MM.1S (cell line): ENCODE measurements at regions not wholly inside any gene's neighbourhood (a gene's known extent, or its start where the extent isn't known, plus 50 kb on each side); places are given as distances from the start of the nearest gene placed in this dataset.

Source experiments
- DNase-seq: peaks from one replicate; pipeline ENCODE4 v3.0.0-alpha.2; 2015
- H2AFZ ChIP-seq: fragments of 300-600 bp; sonication (generic); 2 replicates; pipeline ENCODE4 v1.6.0; 2016; ENCODE audit warnings: antibody characterized with exemption, low read length
- H3F3A ChIP-seq: fragments of 300-600 bp; sonication (generic); 2 replicates; pipeline ENCODE4 v1.6.1; 2016; ENCODE audit warnings: mild to moderate bottlenecking, antibody characterized with exemption, low read length, moderate library complexity, mixed read lengths; ENCODE audit not compliant: insufficient read depth
- H3K27ac ChIP-seq: fragments of 300-600 bp; sonication (generic); 2 replicates; pipeline ENCODE4 v1.5.1; 2016; ENCODE audit warnings: mild to moderate bottlenecking, low read length
- H3K27me3 ChIP-seq: fragments of 300-600 bp; sonication (generic); replicated peaks from 2 replicates; pipeline ENCODE4 v1.6.0; 2016; ENCODE audit warnings: low read length; ENCODE audit not compliant: insufficient read depth
- H3K36me3 ChIP-seq: fragments of 300-600 bp; sonication (generic); replicated peaks from 2 replicates; pipeline ENCODE4 v1.6.1; 2016; ENCODE audit warnings: mild to moderate bottlenecking, low read length, mixed read lengths; ENCODE audit not compliant: insufficient read depth
- H3K4me1 ChIP-seq: fragments of 300-600 bp; sonication (generic); 2 replicates; pipeline ENCODE4 v1.6.1; 2016; ENCODE audit warnings: low read length, mixed read lengths
- H3K4me2 ChIP-seq: fragments of 300-600 bp; sonication (generic); 2 replicates; pipeline ENCODE4 v1.6.0; 2016; ENCODE audit warnings: low read depth, low read length
- H3K4me3 ChIP-seq: fragments of 300-600 bp; sonication (generic); 2 replicates; pipeline ENCODE4 v1.5.1; 2016; ENCODE audit warnings: low read length, mixed read lengths
- H3K79me2 ChIP-seq: fragments of 300-600 bp; sonication (generic); 2 replicates; pipeline ENCODE4 v1.6.1; 2016; ENCODE audit warnings: mixed run types, low read length, mixed read lengths
- H3K9ac ChIP-seq: fragments of 300-600 bp; sonication (generic); 2 replicates; pipeline ENCODE4 v1.6.1; 2016; ENCODE audit warnings: low read length, mixed read lengths
- H3K9me2 ChIP-seq: fragments of 300-600 bp; sonication (generic); replicated peaks from 2 replicates; pipeline ENCODE4 v1.6.1; 2016; ENCODE audit warnings: mild to moderate bottlenecking, low read length, mixed read lengths; ENCODE audit not compliant: insufficient read depth
- H3K9me3 ChIP-seq: fragments of 300-600 bp; sonication (generic); replicated peaks from 2 replicates; pipeline ENCODE4 v1.6.1; 2016; ENCODE audit warnings: mild to moderate bottlenecking, low read length, mixed read lengths; ENCODE audit not compliant: insufficient read depth
- H4K20me1 ChIP-seq: fragments of 300-600 bp; sonication (generic); 2 replicates; pipeline ENCODE4 v1.6.1; 2016; ENCODE audit warnings: mild to moderate bottlenecking, low read length, moderate library complexity, mixed read lengths; ENCODE audit not compliant: insufficient read depth
- CTCF ChIP-seq: fragments of 300-600 bp; sonication (generic); IDR thresholded peaks from 2 replicates; pipeline ENCODE4 v1.5.1; 2016; ENCODE audit warnings: antibody characterized with exemption, low read length, mixed read lengths
- EZH2 ChIP-seq: fragments of 300-600 bp; sonication (generic); optimal IDR thresholded peaks from 2 replicates; pipeline ENCODE3; 2017; ENCODE audit warnings: low read depth, mild to moderate bottlenecking, antibody characterized with exemption, low read length, mixed read lengths
- EZH2phosphoT487 ChIP-seq: fragments of 300-600 bp; sonication (generic); IDR thresholded peaks from 2 replicates; pipeline ENCODE4 v1.6.1; 2018; ENCODE audit warnings: antibody characterized with exemption, low read length

GRCh38 chr2:118246726-118247125 is 158.5 kb downstream of the INSIG2 start:
- Histone ChIP-seq H3K27ac (no peak overlapping the region), H3K79me2 (no peaks in the 10 kb centered on the region), H3F3A (no peaks in the 10 kb centered on the region), H4K20me1 (no peaks in the 10 kb centered on the region), H3K4me3 (no peak overlapping the region), H3K9ac (no peak overlapping the region), H3K36me3 (no peaks in the 10 kb centered on the region), H3K27me3 (no peaks in the 10 kb centered on the region), H3K4me1 (no peaks in the 10 kb centered on the region), H3K9me2 (no peaks in the 10 kb centered on the region), H3K9me3 (no peaks in the 10 kb centered on the region), H2AFZ (no peak overlapping the region), H3K4me2 (no peak overlapping the region)
- DNase-seq, result no peak
- TF ChIP-seq CTCF (no peak), EZH2phosphoT487 (no peak), EZH2 (no peak)

- H3K9ac ChIP-seq, result no peak overlapping the region
- H3K27ac ChIP-seq, result no peak overlapping the region
- H4K20me1 ChIP-seq, result no peaks in the 10 kb centered on the region
- H3F3A ChIP-seq, result no peaks in the 10 kb centered on the region
- no peak overlapping the region for H3K4me2 ChIP-seq
- no peaks in the 10 kb centered on the region for H3K9me3 ChIP-seq
- no peaks in the 10 kb centered on the region for H3K4me1 ChIP-seq
- no peaks in the 10 kb centered on the region for H3K9me2 ChIP-seq
- H3K79me2 ChIP-seq, result no peaks in the 10 kb centered on the region
- H3K4me3 ChIP-seq, result no peak overlapping the region
- H2AFZ ChIP-seq, result no peak overlapping the region
- H3K36me3 ChIP-seq, result no peaks in the 10 kb centered on the region
- TF ChIP-seq EZH2phosphoT487, result no peak
- TF ChIP-seq CTCF, result no peak
- TF ChIP-seq EZH2, result no peak
- no peaks in the 10 kb centered on the region for H3K27me3 ChIP-seq
- DNase-seq, result no peak
Observed at GRCh38 chr2:118246079-118246478, 157.8 kb downstream of the INSIG2 start.

GRCh38 chr2:118244686-118245085 is 156.4 kb downstream of the INSIG2 start:
- Histone ChIP-seq H3K9me3 (no peaks in the 10 kb centered on the region), H3K9ac (no peak overlapping the region), H3K9me2 (no peaks in the 10 kb centered on the region), H2AFZ (no peak overlapping the region), H3K4me2 (no peak overlapping the region), H3K79me2 (no peaks in the 10 kb centered on the region), H3F3A (no peaks in the 10 kb centered on the region), H3K27ac (no peak overlapping the region), H3K36me3 (no peaks in the 10 kb centered on the region), H3K4me1 (no peaks in the 10 kb centered on the region), H3K4me3 (no peak overlapping the region), H4K20me1 (no peaks in the 10 kb centered on the region), H3K27me3 (no peaks in the 10 kb centered on the region)
- no peak for DNase-seq
- TF ChIP-seq CTCF (no peak), EZH2phosphoT487 (no peak), EZH2 (no peak)

GRCh38 chr2:118243031-118243430 is 154.8 kb downstream of the INSIG2 start:
- Histone ChIP-seq H3F3A (no peaks in the 10 kb centered on the region), H3K36me3 (no peaks in the 10 kb centered on the region), H2AFZ (no peak overlapping the region), H4K20me1 (no peaks in the 10 kb centered on the region), H3K4me2 (no peak overlapping the region), H3K4me1 (no peaks in the 10 kb centered on the region), H3K27me3 (no peaks in the 10 kb centered on the region), H3K27ac (no peak overlapping the region), H3K9me2 (no peaks in the 10 kb centered on the region), H3K9me3 (no peaks in the 10 kb centered on the region), H3K9ac (no peak overlapping the region), H3K4me3 (no peak overlapping the region), H3K79me2 (no peaks in the 10 kb centered on the region)
- DNase-seq, result no peak
- TF ChIP-seq EZH2 (no peak), EZH2phosphoT487 (no peak), CTCF (no peak)
